Endothelial cell of umbilical vein (primary cell): ENCODE measurements at regions not wholly inside any gene's neighbourhood (a gene's known extent, or its start where the extent isn't known, plus 50 kb on each side); places are given as distances from the start of the nearest gene placed in this dataset.

Experiments used
- BruUV-seq: library from RNA; stranded (reverse); fragments of 400-500 nt; replicated peaks from 2 replicates; lab custom pipeline; 2021; lab: Mats Ljungman, UMichigan
- CTCF ChIA-PET: fragments of 300-600, 350-600 bp; sonication (Branson Sonifier 250); formaldehyde crosslinking; loops from one replicate; lab custom pipeline; 2021; ENCODE audit warnings: antibody characterized with exemption, inconsistent platforms; lab: Charles Lee
- POLR2A ChIA-PET: fragments of 300-600, 350-600 bp; sonication (Branson Sonifier 250); formaldehyde crosslinking; loops from one replicate; lab custom pipeline; 2021; ENCODE audit warnings: antibody characterized with exemption, inconsistent platforms; lab: Charles Lee
- DNase-seq: peaks from one replicate; pipeline ENCODE4 v3.0.0-alpha.2; 2011; ENCODE audit warnings: low read depth, low spot score
- FAIRE-seq: peaks from 2 replicates; lab custom pipeline; 2011; peaks lifted over from hg19 to GRCh38; lab: Jason Lieb, UNC
- H2AFZ ChIP-seq: 2 replicates; pipeline ENCODE4 v1.6.0; 2012; ENCODE audit warnings: low read depth, low read length, control low read depth, inconsistent platforms
- H3K27ac ChIP-seq: 2 replicates; pipeline ENCODE4 v1.5.1; 2011; ENCODE audit warnings: low read depth, mild to moderate bottlenecking, control low read depth, low read length, moderate library complexity; ENCODE audit not compliant: insufficient read depth
- H3K27me3 ChIP-seq, 2 experiments: 2 replicates each; pipeline versions ENCODE4 v1.6.0 to v1.6.1; 2011; ENCODE audit warnings: low read length in 2 of 2, mixed read lengths in 1 of 2; ENCODE audit not compliant: control insufficient read depth in 2 of 2, insufficient read depth in 2 of 2
- H3K36me3 ChIP-seq, 2 experiments: 2 replicates in 1 of 2; 3 replicates in 1 of 2; pipeline ENCODE4 v1.5.1; 2011; ENCODE audit warnings: low read length in 2 of 2, mild to moderate bottlenecking in 1 of 2, moderate library complexity in 1 of 2; ENCODE audit not compliant: control insufficient read depth in 2 of 2, insufficient read depth in 2 of 2; ENCODE audit errors: extremely low read depth in 1 of 2
- H3K4me1 ChIP-seq: 3 replicates; pipeline ENCODE4 v1.5.1; 2011; ENCODE audit warnings: mild to moderate bottlenecking, low read length; ENCODE audit not compliant: control insufficient read depth, insufficient read depth; ENCODE audit errors: extremely low read depth
- H3K4me2 ChIP-seq: 2 replicates; pipeline ENCODE4 v1.6.1; 2011; ENCODE audit warnings: low read length, control low read depth, mixed read lengths; ENCODE audit not compliant: insufficient read depth
- H3K4me3 ChIP-seq, 3 experiments: fragments of 200-600 bp in 1 of 3; sonication (generic), shearing (Covaris generic) in 1 of 3; replicated peaks in 1 of 3; 2 replicates each; pipeline ENCODE4 v1.5.1; 2011 to 2016; ENCODE audit warnings: control low read depth in 3 of 3, low read length in 3 of 3, mild to moderate bottlenecking in 2 of 3, inconsistent platforms in 1 of 3, low read depth in 1 of 3, moderate library complexity in 1 of 3; ENCODE audit not compliant: insufficient read depth in 1 of 3
- H3K79me2 ChIP-seq: 2 replicates; pipeline ENCODE4 v1.6.0; 2012; ENCODE audit warnings: low read length, inconsistent platforms; ENCODE audit not compliant: control insufficient read depth, insufficient read depth
- H3K9ac ChIP-seq: replicated peaks from 2 replicates; pipeline ENCODE3; 2011; ENCODE audit warnings: low read length, control low read depth; ENCODE audit not compliant: insufficient read depth; ENCODE audit errors: extremely low read depth
- H3K9me1 ChIP-seq: replicated peaks from 3 replicates; pipeline ENCODE4 v1.6.0; 2011; ENCODE audit warnings: mild to moderate bottlenecking, low read length; ENCODE audit not compliant: control insufficient read depth, insufficient read depth; ENCODE audit errors: extremely low read depth
- H3K9me3 ChIP-seq: replicated peaks from 2 replicates; pipeline ENCODE4 v1.5.1; 2012; ENCODE audit warnings: low read length, inconsistent platforms; ENCODE audit not compliant: control insufficient read depth, insufficient read depth
- H4K20me1 ChIP-seq: replicated peaks from 2 replicates; pipeline ENCODE3; 2011; ENCODE audit warnings: mild to moderate bottlenecking, low read length; ENCODE audit not compliant: control insufficient read depth, insufficient read depth; ENCODE audit errors: extremely low read depth
- EZH2 ChIP-seq: IDR thresholded peaks from 2 replicates; pipeline ENCODE4 v1.6.1; 2012; ENCODE audit warnings: borderline replicate concordance, low read depth, mild to moderate bottlenecking, moderate library complexity, low read length, inconsistent platforms; ENCODE audit not compliant: severe bottlenecking
- FOS ChIP-seq: IDR thresholded peaks from 2 replicates; pipeline ENCODE4 v1.6.1; 2011; ENCODE audit warnings: mild to moderate bottlenecking, low read length, moderate library complexity, borderline replicate concordance; ENCODE audit not compliant: insufficient read depth
- GATA2 ChIP-seq: IDR thresholded peaks from 2 replicates; pipeline ENCODE4 v1.7.0; 2011; ENCODE audit warnings: low read depth, mild to moderate bottlenecking, moderate library complexity, mixed read lengths, low read length; ENCODE audit not compliant: insufficient read length, insufficient read depth
- JUN ChIP-seq: IDR thresholded peaks from 2 replicates; pipeline ENCODE4 v1.6.1; 2011; ENCODE audit warnings: borderline replicate concordance, low read depth; ENCODE audit not compliant: insufficient read length, insufficient read depth
- MAX ChIP-seq: IDR thresholded peaks from 2 replicates; pipeline ENCODE4 v1.6.1; 2011; ENCODE audit not compliant: insufficient read depth, insufficient read length
- MYC ChIP-seq: IDR thresholded peaks from one replicate; pipeline ENCODE4 v1.6.1; 2011; ENCODE audit warnings: mild to moderate bottlenecking, low read depth, low read length
- POLR2A ChIP-seq: IDR thresholded peaks from 2 replicates; pipeline ENCODE4 v1.6.1; 2012; ENCODE audit warnings: low read depth, mild to moderate bottlenecking, control low read depth, low read length
- POLR2AphosphoS5 ChIP-seq: IDR thresholded peaks from 2 replicates; pipeline ENCODE4 v1.6.1; 2012; ENCODE audit warnings: low read depth, mild to moderate bottlenecking, control low read depth, low read length, moderate library complexity; ENCODE audit not compliant: insufficient read depth
- dilution Hi-C: fragments of 300-500 bp; cut with MboI; formaldehyde crosslinking; loops from one replicate; pipeline ENCODE4 v1.15.0; 2019; ENCODE audit warnings: low sequenced_read_pairs; ENCODE audit not compliant: extremely low pct_ligation_motif_present
- intact Hi-C: fragments of 100-400 bp; cut with micrococcal nuclease; formaldehyde crosslinking; loops from one replicate; pipeline ENCODE4 v1.10.0; 2022
- TF ChIP-seq, protein P1 (sequence below), 2 donors: IDR thresholded peaks; 1 replicate in 1 of 2; 2 replicates in 1 of 2; pipeline ENCODE4 v1.5.1; 2011; ENCODE audit warnings: low read length in 2 of 2, mild to moderate bottlenecking in 2 of 2, moderate library complexity in 2 of 2, control low read depth in 1 of 2, inconsistent platforms in 1 of 2, low read depth in 1 of 2; ENCODE audit not compliant: insufficient read depth in 1 of 2; ENCODE audit errors: extremely low read depth in 1 of 2

- Histone ChIP-seq H3K9me3 (peaks cover 2% of the 10 kb centered on the region), H3K4me2 (no peak overlapping the region), H3K9me1 (no peaks in the 10 kb centered on the region), H3K27me3 (no peaks in the 10 kb centered on the region), H2AFZ (no peak overlapping the region), H3K4me3 (no peak overlapping the region), H3K9ac (no peak overlapping the region), H4K20me1 (no peaks in the 10 kb centered on the region), H3K36me3 (no peaks in the 10 kb centered on the region), H3K27ac (no peak overlapping the region), H3K79me2 (no peaks in the 10 kb centered on the region), H3K4me1 (no peaks in the 10 kb centered on the region)
- ChIA-PET CTCF (no interaction called here), POLR2A (no interaction called here)
- dilution Hi-C loops (no loop called here), intact Hi-C loops (no loop called here)
- DNase-seq = no peak
- no TSS peak for BruUV-seq
- FAIRE-seq = no peak
- no peak for TF ChIP-seq JUN
- no peak for TF ChIP-seq FOS
- TF ChIP-seq GATA2 = no peak
- TF ChIP-seq EZH2 = no peak
- no peak for TF ChIP-seq POLR2AphosphoS5
- TF ChIP-seq MAX = no peak
- no peak for TF ChIP-seq MYC
- TF ChIP-seq POLR2A = no peak
- TF ChIP-seq, protein P1, sequence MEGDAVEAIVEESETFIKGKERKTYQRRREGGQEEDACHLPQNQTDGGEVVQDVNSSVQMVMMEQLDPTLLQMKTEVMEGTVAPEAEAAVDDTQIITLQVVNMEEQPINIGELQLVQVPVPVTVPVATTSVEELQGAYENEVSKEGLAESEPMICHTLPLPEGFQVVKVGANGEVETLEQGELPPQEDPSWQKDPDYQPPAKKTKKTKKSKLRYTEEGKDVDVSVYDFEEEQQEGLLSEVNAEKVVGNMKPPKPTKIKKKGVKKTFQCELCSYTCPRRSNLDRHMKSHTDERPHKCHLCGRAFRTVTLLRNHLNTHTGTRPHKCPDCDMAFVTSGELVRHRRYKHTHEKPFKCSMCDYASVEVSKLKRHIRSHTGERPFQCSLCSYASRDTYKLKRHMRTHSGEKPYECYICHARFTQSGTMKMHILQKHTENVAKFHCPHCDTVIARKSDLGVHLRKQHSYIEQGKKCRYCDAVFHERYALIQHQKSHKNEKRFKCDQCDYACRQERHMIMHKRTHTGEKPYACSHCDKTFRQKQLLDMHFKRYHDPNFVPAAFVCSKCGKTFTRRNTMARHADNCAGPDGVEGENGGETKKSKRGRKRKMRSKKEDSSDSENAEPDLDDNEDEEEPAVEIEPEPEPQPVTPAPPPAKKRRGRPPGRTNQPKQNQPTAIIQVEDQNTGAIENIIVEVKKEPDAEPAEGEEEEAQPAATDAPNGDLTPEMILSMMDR (IDR thresholded peaks at IDR 0.05; ENCODE audit: extremely low read depth in 1 of 2, insufficient read depth in 1 of 2, low read depth in 1 of 2, low read length in 2 of 2) = no peak
Measured at GRCh38 chr1:217211486-217211885, 419.4 kb downstream of the GPATCH2 start.
